ENCODE measurements at regions not wholly inside any gene's neighbourhood (a gene's known extent, or its start where the extent isn't known, plus 50 kb on each side); places are given as distances from the start of the nearest gene placed in this dataset.
"Not testable (repeated sequence)": the region's sequence is repeated elsewhere in the genome, so short reads cannot be mapped to it uniquely, and the experiment has no call there.

DNA sequence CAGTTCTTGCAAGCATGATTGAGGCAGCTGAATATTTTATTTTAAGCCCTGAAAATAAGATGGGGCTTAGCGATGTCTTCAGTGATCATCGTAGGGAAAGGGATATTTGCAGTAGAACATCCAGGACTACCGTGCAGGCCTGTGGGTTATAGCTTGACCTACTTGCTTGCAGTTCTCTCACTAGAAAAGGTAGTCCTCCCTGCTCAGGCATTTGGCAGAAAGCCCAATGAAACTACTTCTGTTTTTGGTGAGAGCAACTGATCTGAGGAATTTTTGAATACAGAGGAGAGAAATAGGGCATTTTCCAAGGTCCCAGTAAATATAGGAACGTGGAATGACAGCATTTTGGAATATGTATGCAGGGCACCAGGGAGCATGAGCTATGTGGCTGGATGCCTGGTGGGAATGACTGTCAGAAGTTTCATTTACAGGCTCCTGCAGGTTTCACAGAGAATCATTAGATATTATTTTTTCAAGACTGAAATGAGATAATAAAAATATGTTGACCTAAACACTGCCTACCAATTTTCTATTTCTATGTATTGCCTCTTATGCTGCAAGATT, 417.9 kb upstream of the ACTBL2 start:
- intact Hi-C loops (cut with DNase I), result no loop called here
- no peak for DNase-seq (ENCODE audit: low spot score)

- DNase-seq (ENCODE audit: low spot score), result no peak
- intact Hi-C loops (cut with DNase I), result no loop called here
These were observed 414.0 kb upstream of the ACTBL2 start for GRCh38 chr5:57896576-57896975.

GRCh38 chr5:57895766-57896165, 413.2 kb upstream of the ACTBL2 start:
- DNase-seq (ENCODE audit: low spot score), result no peak
- intact Hi-C loops (cut with DNase I), result no loop called here

DNA sequence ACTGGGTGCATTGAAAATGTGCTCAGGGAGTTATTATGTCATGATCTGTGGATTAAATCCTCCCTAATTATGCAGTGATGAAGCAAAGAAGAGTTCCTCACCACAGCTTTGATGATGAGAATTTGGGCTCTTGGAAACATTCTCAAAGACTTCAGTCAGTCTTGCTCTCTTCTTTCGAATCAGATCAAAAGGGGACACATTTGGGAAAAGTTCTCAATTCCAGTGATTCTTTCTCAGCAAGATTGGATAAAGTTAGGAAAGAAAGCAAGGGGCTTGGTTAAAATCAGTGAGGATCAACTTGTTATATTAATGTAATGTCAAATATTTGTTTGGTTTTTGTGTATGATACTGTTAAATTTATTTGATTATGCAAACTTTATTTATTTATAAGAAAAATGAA, 411.3 kb upstream of the ACTBL2 start:
- intact Hi-C loops (cut with DNase I), result no loop called here
- no peak for DNase-seq (ENCODE audit: low spot score)

DNA sequence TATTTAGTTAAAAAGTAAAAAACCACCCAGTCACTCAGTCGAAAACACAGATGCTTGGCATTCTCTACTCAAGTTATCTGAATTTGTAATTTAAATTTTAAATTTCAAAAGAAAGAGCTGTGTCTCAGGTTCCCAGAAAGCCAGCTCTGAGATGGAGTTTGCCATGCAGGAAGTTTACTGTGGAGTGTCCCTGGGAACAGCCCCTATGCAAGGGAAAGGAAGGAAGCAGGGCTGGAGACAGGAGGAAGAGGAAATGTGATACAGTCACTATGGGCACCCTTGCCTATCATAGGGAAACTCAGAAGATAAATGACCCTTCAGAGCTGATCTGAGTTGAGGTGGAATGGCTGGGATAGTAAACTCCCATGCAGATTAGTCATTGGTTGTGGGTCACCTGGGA, 408.8 kb upstream of the ACTBL2 start:
- intact Hi-C loops (cut with DNase I), result no loop called here
- DNase-seq (ENCODE audit: low spot score), result no peak

- no peak for DNase-seq (ENCODE audit: low spot score)
- intact Hi-C loops (cut with DNase I), result loop anchor here (1.0 to 10.0 kb wide), 5 partner anchors 111 to 592 kb away; partner anchors contain the start of gene PLK2
These were observed 406.9 kb upstream of the ACTBL2 start for GRCh38 chr5:57889558-57889957.

DNA sequence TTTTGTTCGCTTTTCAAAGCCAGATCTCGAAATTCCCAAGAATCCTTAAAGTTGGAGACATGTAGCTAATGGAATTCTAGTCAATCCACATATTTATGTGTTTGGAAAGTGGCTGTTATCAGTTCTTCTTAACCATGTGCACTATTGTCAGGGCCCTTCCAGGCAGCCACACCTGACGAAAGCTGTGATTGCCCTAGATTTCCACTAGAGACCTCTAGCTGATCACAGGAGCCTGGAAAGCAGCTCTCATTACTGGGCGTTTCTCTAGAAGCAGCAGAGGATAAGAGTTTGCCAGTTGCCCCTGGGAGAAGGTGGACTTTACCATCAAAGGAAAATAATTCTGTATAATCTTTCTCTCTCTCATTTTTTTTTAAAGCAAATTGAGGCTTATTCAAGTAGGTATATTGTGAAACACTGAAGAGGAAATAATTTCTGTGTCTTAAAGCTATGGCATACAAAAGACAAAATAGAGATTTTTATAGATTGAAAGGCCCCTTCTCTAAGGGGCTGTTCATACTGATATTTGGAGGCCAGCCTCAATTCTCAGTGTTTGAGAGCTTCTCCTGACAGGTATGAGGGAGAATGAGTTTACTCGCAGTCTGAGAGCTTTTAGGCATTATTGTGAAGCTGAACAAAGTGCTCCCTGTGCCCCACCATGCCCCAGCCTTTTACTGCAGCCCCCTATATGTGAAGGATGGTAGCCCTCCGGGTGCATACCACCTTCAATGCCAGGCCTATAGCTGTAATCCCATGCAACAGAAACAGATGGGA, 405.4 kb upstream of the ACTBL2 start:
- no peak for DNase-seq (ENCODE audit: low spot score)
- intact Hi-C loops (cut with DNase I), result loop anchor here (2.0 to 10.0 kb wide), 4 partner anchors 109 to 591 kb away; no protein-coding TSS in a partner anchor

- intact Hi-C loops (cut with DNase I), result loop anchor here (5.0 to 10.0 kb wide), 3 partner anchors 230 to 587 kb away; no protein-coding TSS in a partner anchor
- DNase-seq (ENCODE audit: low spot score), result no peak
These were observed 401.9 kb upstream of the ACTBL2 start for GRCh38 chr5:57884346-57885102.

DNA sequence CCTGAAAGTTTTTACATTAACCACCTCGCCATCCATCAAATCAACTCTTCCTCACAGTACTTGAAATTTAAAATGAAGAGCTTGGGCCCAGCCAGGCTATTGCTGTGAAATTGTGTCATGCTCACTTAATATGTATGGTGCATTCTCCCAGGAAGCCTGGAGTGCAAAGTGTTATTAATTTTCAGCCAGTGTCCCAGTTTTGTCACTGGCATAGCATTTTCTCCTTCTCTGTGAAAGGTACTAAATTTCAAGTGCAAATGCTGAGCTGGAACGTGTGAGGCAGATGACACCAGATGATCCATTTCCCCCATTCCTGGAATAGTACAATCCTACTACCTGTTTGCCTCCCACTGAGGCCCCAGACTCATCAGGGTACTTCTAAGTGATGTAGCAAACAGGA, 397.6 kb upstream of the ACTBL2 start:
- intact Hi-C loops (cut with DNase I), result loop anchor here (10.0 kb wide), 1 partner anchor 225 kb away; no protein-coding TSS in a partner anchor
- no peak for DNase-seq (ENCODE audit: low spot score)

GRCh38 chr5:57878301-57878722, 395.7 kb upstream of the ACTBL2 start:
- intact Hi-C loops (cut with DNase I), result no loop called here

GRCh38 chr5:57871496-57871895, 388.9 kb upstream of the ACTBL2 start:
- DNase-seq (ENCODE audit: low spot score), result no peak
- intact Hi-C loops (cut with DNase I), result no loop called here

More at GRCh38 chr5:57878301-57878722, 395.7 kb upstream of the ACTBL2 start:
- no peak for DNase-seq (ENCODE audit: low spot score)

DNA sequence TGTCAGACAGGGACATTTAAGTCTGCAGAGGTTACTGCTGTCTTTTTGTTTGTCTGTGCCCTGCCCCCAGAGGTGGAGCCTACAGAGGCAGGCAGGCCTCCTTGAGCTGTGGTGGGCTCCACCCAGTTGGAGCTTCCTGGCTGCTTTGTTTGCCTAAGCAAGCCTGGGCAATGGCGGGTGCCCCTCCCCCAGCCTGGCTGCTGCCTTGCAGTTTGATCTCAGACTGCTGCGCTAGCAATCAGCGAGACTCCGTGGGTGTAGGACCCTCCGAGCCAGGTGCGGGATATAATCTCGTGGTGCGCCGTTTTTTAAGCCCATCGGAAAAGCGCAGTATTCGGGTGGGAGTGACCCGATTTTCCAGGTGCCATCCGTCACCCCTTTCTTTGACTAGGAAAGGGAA, 387.7 kb upstream of the ACTBL2 start:
- intact Hi-C loops (cut with DNase I); DNase-seq (ENCODE audit: low spot score): not testable (repeated sequence)

DNA sequence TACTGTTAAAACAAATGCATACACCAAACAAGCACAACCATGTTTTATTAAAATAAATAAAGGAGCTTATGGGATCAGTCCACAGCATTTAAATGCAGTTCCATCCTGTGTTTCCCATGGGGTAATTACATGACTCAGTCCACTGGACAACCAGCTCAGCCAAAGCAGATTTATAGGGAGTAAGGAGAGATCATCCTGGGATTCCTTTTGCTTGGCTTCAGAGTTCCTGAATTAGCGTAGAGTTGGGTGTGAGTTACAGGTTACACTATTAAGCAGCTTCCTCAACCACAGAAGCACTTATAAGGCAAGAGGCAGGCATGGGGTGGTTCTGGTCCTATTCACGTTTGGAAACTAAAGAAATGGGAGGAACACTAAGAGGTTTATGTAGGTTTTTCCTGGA, 381.1 kb upstream of the ACTBL2 start:
- no peak for DNase-seq (ENCODE audit: low spot score)
- intact Hi-C loops (cut with DNase I), result loop anchor here (5.0 kb wide), 1 partner anchor 46 kb away; no protein-coding TSS in a partner anchor

GRCh38 chr5:57862942-57863341, 380.3 kb upstream of the ACTBL2 start:
- no peak for DNase-seq (ENCODE audit: low spot score)
- intact Hi-C loops (cut with DNase I), result loop anchor here (5.0 kb wide), 1 partner anchor 46 kb away; no protein-coding TSS in a partner anchor

GRCh38 chr5:57862471-57862911, 379.9 kb upstream of the ACTBL2 start:
- no peak for DNase-seq (ENCODE audit: low spot score)
- intact Hi-C loops (cut with DNase I), result loop anchor here (5.0 kb wide), 1 partner anchor 45 kb away; no protein-coding TSS in a partner anchor

DNA sequence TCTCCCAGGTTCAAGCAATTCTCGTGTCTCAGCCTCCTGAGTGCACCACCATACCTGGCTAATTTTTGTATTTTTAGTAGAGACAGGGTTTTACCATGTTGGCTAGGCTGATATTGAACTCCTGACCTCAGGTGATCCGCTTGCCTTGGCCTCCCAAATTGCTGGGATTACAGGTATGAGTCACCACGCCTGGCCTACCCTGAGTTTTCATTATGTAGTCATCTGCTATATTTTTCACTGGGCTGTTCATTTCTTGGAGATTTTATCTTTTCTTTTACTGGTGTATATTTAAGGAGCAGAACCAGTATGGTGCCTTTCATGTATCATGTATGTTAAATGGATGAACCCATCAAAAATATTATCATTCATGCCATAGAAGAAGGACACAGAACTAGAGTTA, 377.0 kb upstream of the ACTBL2 start:
- no peak for DNase-seq (ENCODE audit: low spot score)
- intact Hi-C loops (cut with DNase I), result loop anchor here (5.0 kb wide), 1 partner anchor 42 kb away; no protein-coding TSS in a partner anchor

GRCh38 chr5:57858905-57859304, 376.3 kb upstream of the ACTBL2 start:
- intact Hi-C loops (cut with DNase I), result no loop called here
- no peak for DNase-seq (ENCODE audit: low spot score)

- DNase-seq (ENCODE audit: low spot score), result no peak
- intact Hi-C loops (cut with DNase I), result no loop called here
These were observed 375.1 kb upstream of the ACTBL2 start for GRCh38 chr5:57857696-57858095.

DNA sequence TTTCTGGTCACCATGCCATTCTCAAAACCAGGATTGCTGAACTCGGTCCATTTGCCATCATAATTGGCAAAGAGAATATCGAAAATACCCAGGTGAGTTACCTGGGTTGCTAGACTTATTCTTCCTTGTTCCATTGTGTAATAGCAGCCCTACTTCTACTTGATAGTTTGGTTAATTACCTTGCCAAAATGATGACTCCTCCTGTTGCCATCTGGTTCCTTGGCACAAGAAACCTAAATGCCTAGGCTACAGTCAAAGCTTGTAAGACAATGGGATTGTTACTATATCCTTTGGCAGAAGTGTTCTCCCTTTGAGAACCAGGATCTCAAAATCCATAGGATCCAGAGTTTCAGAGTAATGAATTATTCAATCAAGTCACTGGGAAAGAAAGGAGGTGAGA, 373.2 kb upstream of the ACTBL2 start:
- intact Hi-C loops (cut with DNase I), result no loop called here
- DNase-seq (ENCODE audit: low spot score), result no peak
